ENCODE measurements at regions not wholly inside any gene's neighbourhood (a gene's known extent, or its start where the extent isn't known, plus 50 kb on each side); places are given as distances from the start of the nearest gene placed in this dataset.

- DNase-seq (ENCODE audit: low read depth) = no peak
- TF ChIP-seq CTCF (conservative IDR thresholded peaks at IDR 0.05; ENCODE audit: low read depth, low read length) = no peak
- H3K4me3 ChIP-seq (ENCODE audit: low read length) = no peak overlapping the region
These were observed 161.3 kb downstream of the MACROH2A1 start for GRCh38 chr5:135237748-135238103.

DNA sequence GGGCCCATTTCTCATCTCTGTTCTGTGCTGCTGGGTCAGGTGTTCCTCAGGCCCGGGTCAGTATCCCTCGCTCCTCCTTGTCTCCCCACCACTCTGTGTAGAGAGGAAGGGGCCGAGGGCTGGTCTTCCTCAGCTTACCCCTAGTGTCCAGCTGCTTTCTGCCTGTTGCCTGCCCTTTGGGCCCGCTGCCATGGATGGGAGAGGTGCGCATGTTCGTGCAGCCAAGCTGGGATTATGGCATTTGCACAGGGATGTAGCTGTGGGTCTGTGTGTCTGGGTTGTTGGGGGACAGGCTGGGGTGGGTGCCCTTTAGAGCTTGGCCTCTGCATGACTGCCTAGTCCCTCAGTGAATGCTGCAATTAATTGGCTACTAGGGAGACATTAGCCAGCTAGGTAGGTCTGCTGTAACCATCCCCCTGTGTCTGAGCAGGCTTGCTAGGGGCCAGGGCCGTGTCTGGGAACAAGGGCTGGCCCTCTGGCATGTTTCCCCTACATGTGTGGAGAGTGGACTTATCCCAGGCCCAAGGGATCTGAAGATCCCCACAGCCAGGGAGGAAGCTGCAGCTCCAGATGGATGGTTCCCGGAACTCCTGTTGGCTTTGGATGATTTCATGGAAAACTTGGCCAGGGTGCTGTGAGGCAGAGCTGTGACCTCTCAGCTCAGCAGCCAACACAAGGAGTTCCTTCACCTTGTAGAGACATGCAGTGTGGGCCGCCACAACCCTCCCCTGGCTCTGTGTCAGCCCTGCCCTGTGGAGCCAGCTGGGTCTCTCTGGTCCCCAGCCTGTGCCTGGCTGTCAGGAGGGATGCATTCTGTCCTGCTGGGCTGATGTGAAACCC is 161.9 kb downstream of the MACROH2A1 start:
- no peak for DNase-seq (ENCODE audit: low read depth)
- no peak for TF ChIP-seq CTCF (conservative IDR thresholded peaks at IDR 0.05; ENCODE audit: low read depth, low read length)
- no peak overlapping the region for H3K4me3 ChIP-seq (ENCODE audit: low read length)

- no peak for DNase-seq (ENCODE audit: low read depth)
- no peak overlapping the region for H3K4me3 ChIP-seq (ENCODE audit: low read length)
- no peak for TF ChIP-seq CTCF (conservative IDR thresholded peaks at IDR 0.05; ENCODE audit: low read depth, low read length)
These were observed 162.7 kb downstream of the MACROH2A1 start for GRCh38 chr5:135236228-135236907.

GRCh38 chr5:135235551-135236227 is 163.3 kb downstream of the MACROH2A1 start:
- no peak overlapping the region for H3K4me3 ChIP-seq (ENCODE audit: low read length)
- no peak for DNase-seq (ENCODE audit: low read depth)
- TF ChIP-seq CTCF (conservative IDR thresholded peaks at IDR 0.05; ENCODE audit: low read depth, low read length) = no peak

DNA sequence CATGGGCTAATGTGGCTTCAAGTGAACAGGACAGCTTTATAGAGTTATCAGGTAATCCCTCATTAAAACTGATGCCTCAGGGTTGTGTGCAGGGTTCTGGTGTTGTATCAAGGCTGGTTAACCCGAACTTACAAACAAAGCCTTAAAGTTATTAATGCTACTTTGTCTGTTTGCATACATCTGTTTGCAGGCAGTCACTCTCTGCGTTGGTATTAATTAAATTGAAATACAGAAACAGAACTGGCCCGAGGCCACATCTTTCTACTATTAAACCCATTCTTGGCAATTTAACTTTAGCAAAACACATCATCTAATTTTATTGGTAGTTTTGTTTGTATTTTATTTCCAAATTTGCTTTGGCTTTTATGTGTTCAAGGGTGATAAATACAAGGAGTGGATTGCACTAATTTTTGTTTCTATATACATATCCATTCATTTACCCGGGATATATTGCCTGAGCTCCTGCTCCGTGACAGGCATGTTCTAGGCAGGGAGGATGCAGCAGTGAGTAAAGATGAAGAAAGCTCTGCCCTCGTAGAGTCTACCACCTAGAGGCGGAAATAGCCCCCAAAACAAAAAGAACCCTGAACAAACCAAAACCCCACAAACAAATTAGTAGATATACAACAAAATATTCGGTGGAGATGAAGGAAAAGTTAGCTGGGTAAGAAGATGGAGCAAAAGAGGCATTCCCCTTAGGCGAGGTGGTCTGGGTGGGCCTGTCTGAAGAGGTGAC is 164.2 kb downstream of the MACROH2A1 start:
- no peak for DNase-seq (ENCODE audit: low read depth)
- no peak for TF ChIP-seq CTCF (conservative IDR thresholded peaks at IDR 0.05; ENCODE audit: low read depth, low read length)
- no peak overlapping the region for H3K4me3 ChIP-seq (ENCODE audit: low read length)

GRCh38 chr5:135234242-135234641 is 164.8 kb downstream of the MACROH2A1 start:
- no peak for DNase-seq (ENCODE audit: low read depth)
- no peak for TF ChIP-seq CTCF (conservative IDR thresholded peaks at IDR 0.05; ENCODE audit: low read depth, low read length)

More at GRCh38 chr5:135234242-135234641, 164.8 kb downstream of the MACROH2A1 start:
- H3K4me3 ChIP-seq (ENCODE audit: low read length) = no peak overlapping the region

Measured in retinal pigment epithelial cell (primary cell).